ENCODE measurements at regions not wholly inside any gene's neighbourhood (a gene's known extent, or its start where the extent isn't known, plus 50 kb on each side); places are given as distances from the start of the nearest gene placed in this dataset.

GRCh38 chr9:18077941-18078678 is 395.8 kb upstream of the ADAMTSL1 start:
- TF ChIP-seq POLR2A (IDR thresholded peaks at IDR 0.05) (no peak), CTCF (IDR thresholded peaks at IDR 0.05) (no peak)

Data from tibial nerve (tissue), 3 donors.